ENCODE measurements at regions not wholly inside any gene's neighbourhood (a gene's known extent, or its start where the extent isn't known, plus 50 kb on each side); places are given as distances from the start of the nearest gene placed in this dataset.

GRCh38 chr10:128221807-128222206 lies 95.6 kb upstream of the MKI67 start:
- Histone ChIP-seq H3K4me3 (ENCODE audit: low read depth, low read length, poor library complexity, severe bottlenecking) (no peak overlapping the region), H3K4me2 (ENCODE audit: low read length) (no peak overlapping the region), H3K27ac (ENCODE audit: low read depth, low read length, poor library complexity, severe bottlenecking) (no peak overlapping the region), H3K4me1 (ENCODE audit: insufficient read depth, low read length, severe bottlenecking) (no peaks in the 10 kb centered on the region), H3F3A (ENCODE audit: insufficient read depth, low read length) (no peaks in the 10 kb centered on the region), H3K9me3 (ENCODE audit: low read length) (no peaks in the 10 kb centered on the region), H3K9ac (ENCODE audit: low read length) (no peak overlapping the region), H4K20me1 (ENCODE audit: insufficient read depth, low read length) (no peaks in the 10 kb centered on the region), H3K79me2 (ENCODE audit: insufficient read depth, low read length) (no peaks in the 10 kb centered on the region), H3K9me2 (ENCODE audit: low read depth, low read length) (no peaks in the 10 kb centered on the region), H3K27me3 (ENCODE audit: insufficient read depth, low read length) (no peaks in the 10 kb centered on the region), H2AFZ (ENCODE audit: low read length) (no peak overlapping the region), H3K36me3 (ENCODE audit: insufficient read depth, low read length) (no peaks in the 10 kb centered on the region)
- TF ChIP-seq EZH2 (IDR thresholded peaks at IDR 0.05; ENCODE audit: borderline replicate concordance, low read length) (no peak), CTCF (IDR thresholded peaks at IDR 0.05; ENCODE audit: low read length) (no peak)

GRCh38 chr10:128222332-128222849 lies 96.2 kb upstream of the MKI67 start:
- H3K4me2 ChIP-seq (ENCODE audit: low read length): no peak overlapping the region
- TF ChIP-seq EZH2 (IDR thresholded peaks at IDR 0.05; ENCODE audit: borderline replicate concordance, low read length) (no peak), CTCF (IDR thresholded peaks at IDR 0.05; ENCODE audit: low read length) (no peak)
- H3K4me1 ChIP-seq (ENCODE audit: insufficient read depth, low read length, severe bottlenecking): no peaks in the 10 kb centered on the region
- no peak overlapping the region for H3K27ac ChIP-seq (ENCODE audit: low read depth, low read length, poor library complexity, severe bottlenecking)
- no peaks in the 10 kb centered on the region for H3F3A ChIP-seq (ENCODE audit: insufficient read depth, low read length)
- no peaks in the 10 kb centered on the region for H3K36me3 ChIP-seq (ENCODE audit: insufficient read depth, low read length)
- no peaks in the 10 kb centered on the region for H4K20me1 ChIP-seq (ENCODE audit: insufficient read depth, low read length)
- H3K9ac ChIP-seq (ENCODE audit: low read length): no peak overlapping the region
- no peaks in the 10 kb centered on the region for H3K9me3 ChIP-seq (ENCODE audit: low read length)
- no peaks in the 10 kb centered on the region for H3K27me3 ChIP-seq (ENCODE audit: insufficient read depth, low read length)
- no peaks in the 10 kb centered on the region for H3K9me2 ChIP-seq (ENCODE audit: low read depth, low read length)
- no peaks in the 10 kb centered on the region for H3K79me2 ChIP-seq (ENCODE audit: insufficient read depth, low read length)
- H2AFZ ChIP-seq (ENCODE audit: low read length): no peak overlapping the region
- no peak overlapping the region for H3K4me3 ChIP-seq (ENCODE audit: low read depth, low read length, poor library complexity, severe bottlenecking)

- Histone ChIP-seq H3K27me3 (ENCODE audit: insufficient read depth, low read length) (no peaks in the 10 kb centered on the region), H3K36me3 (ENCODE audit: insufficient read depth, low read length) (no peaks in the 10 kb centered on the region), H3K79me2 (ENCODE audit: insufficient read depth, low read length) (no peaks in the 10 kb centered on the region), H2AFZ (ENCODE audit: low read length) (no peak overlapping the region), H3K9me2 (ENCODE audit: low read depth, low read length) (no peaks in the 10 kb centered on the region), H3K4me2 (ENCODE audit: low read length) (no peak overlapping the region), H3K9ac (ENCODE audit: low read length) (no peak overlapping the region), H3K27ac (ENCODE audit: low read depth, low read length, poor library complexity, severe bottlenecking) (no peak overlapping the region), H4K20me1 (ENCODE audit: insufficient read depth, low read length) (no peaks in the 10 kb centered on the region), H3K9me3 (ENCODE audit: low read length) (no peaks in the 10 kb centered on the region), H3K4me1 (ENCODE audit: insufficient read depth, low read length, severe bottlenecking) (no peaks in the 10 kb centered on the region), H3F3A (ENCODE audit: insufficient read depth, low read length) (no peaks in the 10 kb centered on the region), H3K4me3 (ENCODE audit: low read depth, low read length, poor library complexity, severe bottlenecking) (no peak overlapping the region)
- TF ChIP-seq EZH2 (IDR thresholded peaks at IDR 0.05; ENCODE audit: borderline replicate concordance, low read length) (no peak), CTCF (IDR thresholded peaks at IDR 0.05; ENCODE audit: low read length) (no peak)
These were observed 104.2 kb upstream of the MKI67 start for GRCh38 chr10:128230401-128230800.
